GM19452 (cell line): ENCODE measurements at regions not wholly inside any gene's neighbourhood (a gene's known extent, or its start where the extent isn't known, plus 50 kb on each side); places are given as distances from the start of the nearest gene placed in this dataset.

Source experiments
- ATAC-seq: cut with Tn5 transposase; IDR thresholded peaks from one replicate; pipeline ENCODE4 v1.9.1; 2021; ENCODE audit not compliant: unreplicated experiment

GRCh38 chr12:66066137-66066928, 64.2 kb downstream of the LLPH start:
- ATAC-seq = peak; percentile 68

- ATAC-seq = peak; percentile 5
Measured at GRCh38 chr12:66065641-66066136, 64.9 kb downstream of the LLPH start.

GRCh38 chr12:66065150-66065549, 65.4 kb downstream of the LLPH start:
- no peak for ATAC-seq

- ATAC-seq = no peak
Measured at GRCh38 chr12:66063916-66064315, 66.6 kb downstream of the LLPH start.

- ATAC-seq = no peak
Measured at GRCh38 chr12:66062290-66062625, 68.3 kb downstream of the LLPH start.

GRCh38 chr12:66061557-66062289, 68.8 kb downstream of the LLPH start:
- no peak for ATAC-seq

- no peak for ATAC-seq
Measured at GRCh38 chr12:66061076-66061475, 69.5 kb downstream of the LLPH start.

- no peak for ATAC-seq
Measured at GRCh38 chr12:66060163-66060907, 70.2 kb downstream of the LLPH start.

- ATAC-seq = no peak
Measured at GRCh38 chr12:66059666-66060065, 70.9 kb downstream of the LLPH start.

- ATAC-seq = no peak
Measured at GRCh38 chr12:66058554-66058953, 72.0 kb downstream of the LLPH start.

GRCh38 chr12:66055837-66056319, 74.7 kb downstream of the LLPH start:
- ATAC-seq = peak; percentile 73

- no peak for ATAC-seq
Measured at GRCh38 chr12:66052988-66053615, 77.4 kb downstream of the LLPH start.

- no peak for ATAC-seq
Measured at GRCh38 chr12:66051361-66051760, 79.2 kb downstream of the LLPH start.

GRCh38 chr12:66050610-66051009, 79.9 kb downstream of the LLPH start:
- no peak for ATAC-seq

- no peak for ATAC-seq
Measured at GRCh38 chr12:66050283-66050576, 80.3 kb downstream of the LLPH start.

GRCh38 chr12:66049538-66050282, 80.8 kb downstream of the LLPH start:
- ATAC-seq = no peak

- no peak for ATAC-seq
Measured at GRCh38 chr12:66048835-66049537, 81.6 kb downstream of the LLPH start.

- ATAC-seq = no peak
Measured at GRCh38 chr12:66048218-66048834, 82.2 kb downstream of the LLPH start.

- ATAC-seq = peak; percentile 95
Measured at GRCh38 chr12:66047411-66048021, 83.0 kb downstream of the LLPH start.
